ENCODE measurements at regions not wholly inside any gene's neighbourhood (a gene's known extent, or its start where the extent isn't known, plus 50 kb on each side); places are given as distances from the start of the nearest gene placed in this dataset.
A peak's percentile ranks its signal among the peaks of the same experiment; 100 is the strongest.

DNA sequence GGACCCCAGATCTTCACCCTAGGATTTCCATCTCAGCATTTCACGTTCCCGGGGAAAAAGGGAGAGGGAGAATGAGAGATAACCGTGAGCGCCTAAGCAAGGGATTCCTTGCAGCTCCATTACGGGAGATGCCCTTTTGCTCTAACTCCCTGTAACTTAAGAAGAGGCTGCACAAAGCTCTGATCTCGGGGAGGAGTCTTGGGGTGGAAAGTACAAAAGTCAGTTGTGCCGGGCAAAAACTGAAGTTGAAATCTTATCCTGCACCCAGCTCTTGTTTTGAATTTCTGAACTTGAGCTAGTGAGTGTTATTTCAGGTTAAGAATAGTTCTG, 256.4 kb upstream of the SOX21 start:
- CTCF ChIA-PET: no interaction called here
- H3K36me3 Mint-ChIP-seq: no peaks in the 10 kb centered on the region
- H3K4me3 Mint-ChIP-seq: peak overlapping the region; percentile 26

DNA sequence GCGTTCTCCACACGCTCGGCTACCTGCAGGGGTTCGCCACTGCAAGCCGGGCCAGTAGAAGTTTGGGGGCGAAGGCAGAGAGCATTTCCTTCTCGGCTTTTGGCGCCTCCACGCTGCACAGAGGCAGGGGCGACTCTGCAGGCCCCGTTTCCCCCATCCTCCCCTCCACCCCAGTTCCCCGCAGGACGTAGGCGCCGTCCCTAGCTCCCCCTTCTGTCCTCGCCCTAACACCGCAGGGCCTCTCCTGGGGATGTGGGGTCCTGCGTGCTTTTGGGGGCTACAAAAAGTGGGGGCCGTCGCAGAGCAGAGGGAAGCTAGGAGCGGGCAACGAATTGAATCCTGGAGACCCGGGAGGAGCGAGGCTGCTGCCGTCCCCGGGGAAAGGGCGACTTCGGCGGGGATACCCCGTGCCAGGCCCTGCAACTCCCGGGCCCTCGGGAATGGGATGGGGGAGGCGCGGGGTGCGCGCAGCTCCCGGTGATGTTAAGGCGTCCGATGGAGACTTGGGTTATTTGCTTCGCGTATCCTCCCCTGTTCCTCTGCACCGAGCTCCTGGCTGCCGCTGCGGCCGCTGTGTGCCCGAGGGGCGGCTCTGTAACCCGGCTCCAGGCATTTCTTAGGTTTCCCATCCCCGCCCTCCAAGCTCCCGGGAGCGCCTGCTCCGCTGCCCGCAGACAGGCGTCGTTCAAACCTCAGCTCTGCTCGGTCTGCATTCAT, 255.9 kb upstream of the SOX21 start:
- intact Hi-C loops (cut with micrococcal nuclease): loop anchor here (5.0 kb wide), 1 partner anchor 261 kb away; no protein-coding TSS in a partner anchor
- Mint-ChIP-seq H3K27ac (no peak overlapping the region), H3K9me3 (no peaks in the 10 kb centered on the region), H3K4me3 (peak overlapping the region; percentile 26), H3K27me3 (peaks cover 54% of the 10 kb centered on the region), H3K36me3 (no peaks in the 10 kb centered on the region), H3K4me1 (ENCODE audit: low read depth) (peaks cover 8% of the 10 kb centered on the region)
- CTCF ChIA-PET: no interaction called here
- no peak for DNase-seq
- POLR2A ChIA-PET: no interaction called here

More for the DNA sequence above, 256.4 kb upstream of the SOX21 start:
- no peak overlapping the region for H3K27ac Mint-ChIP-seq
- peaks cover 52% of the 10 kb centered on the region for H3K27me3 Mint-ChIP-seq
- peaks cover 8% of the 10 kb centered on the region for H3K4me1 Mint-ChIP-seq (ENCODE audit: low read depth)
- DNase-seq: no peak
- POLR2A ChIA-PET: no interaction called here
- intact Hi-C loops (cut with micrococcal nuclease): loop anchor here (5.0 kb wide), 1 partner anchor 261 kb away; no protein-coding TSS in a partner anchor
- no peaks in the 10 kb centered on the region for H3K9me3 Mint-ChIP-seq

DNA sequence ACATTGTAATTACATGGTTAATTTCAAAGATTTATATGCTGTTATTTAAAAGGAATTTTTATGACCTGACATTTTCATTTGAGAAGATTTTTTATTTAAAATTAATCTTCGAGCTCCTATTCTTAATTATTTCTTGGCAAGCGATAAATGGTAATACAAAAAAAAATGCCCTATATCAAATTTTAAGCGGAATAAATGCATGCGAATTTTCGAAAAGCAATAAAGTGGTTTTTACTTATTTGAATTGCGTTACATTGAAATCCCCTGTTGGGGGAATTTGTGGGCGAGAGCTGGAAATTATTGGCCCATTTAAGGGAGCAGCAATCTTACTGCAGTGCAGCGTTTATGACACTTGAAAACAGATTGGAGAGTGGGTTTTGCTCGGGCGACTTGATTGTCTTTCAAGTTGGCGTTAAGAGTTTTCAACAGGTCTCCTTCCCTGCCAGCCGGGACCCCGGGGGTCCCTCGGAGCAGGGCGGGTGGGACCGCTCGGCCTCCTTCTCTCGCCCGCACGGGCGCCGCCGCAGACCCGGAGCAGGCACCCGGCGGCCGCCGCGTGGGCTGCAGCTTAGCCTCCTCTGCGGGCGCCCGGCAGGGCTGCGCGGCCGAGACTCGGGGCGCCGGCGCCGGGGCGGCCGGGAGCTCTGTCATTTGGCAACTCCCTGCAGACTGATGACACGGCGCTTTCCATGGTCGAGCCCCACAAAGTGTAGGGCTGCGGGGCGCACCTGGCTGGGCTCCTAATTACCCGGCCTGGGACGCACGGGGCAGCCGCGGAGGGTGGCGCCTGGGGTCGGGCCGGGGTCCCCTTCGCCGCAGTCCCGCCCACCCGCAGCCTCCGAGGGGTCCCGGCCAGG, 255.1 kb upstream of the SOX21 start:
- Mint-ChIP-seq H3K27ac (no peak overlapping the region), H3K27me3 (peaks cover 56% of the 10 kb centered on the region), H3K4me1 (ENCODE audit: low read depth) (peaks cover 8% of the 10 kb centered on the region), H3K36me3 (no peaks in the 10 kb centered on the region), H3K4me3 (no peak overlapping the region), H3K9me3 (no peaks in the 10 kb centered on the region)
- ChIA-PET CTCF (interaction anchor here (0.6 to 1.1 kb wide), 4 partner anchors 102 to 437 kb away, joined by 3 to 4 read pairs (median 3); no protein-coding TSS in a partner anchor), POLR2A (no interaction called here)
- intact Hi-C loops (cut with micrococcal nuclease): loop anchor here (5.0 kb wide), 1 partner anchor 260 kb away; no protein-coding TSS in a partner anchor
- peak; percentile 45 for DNase-seq

DNA sequence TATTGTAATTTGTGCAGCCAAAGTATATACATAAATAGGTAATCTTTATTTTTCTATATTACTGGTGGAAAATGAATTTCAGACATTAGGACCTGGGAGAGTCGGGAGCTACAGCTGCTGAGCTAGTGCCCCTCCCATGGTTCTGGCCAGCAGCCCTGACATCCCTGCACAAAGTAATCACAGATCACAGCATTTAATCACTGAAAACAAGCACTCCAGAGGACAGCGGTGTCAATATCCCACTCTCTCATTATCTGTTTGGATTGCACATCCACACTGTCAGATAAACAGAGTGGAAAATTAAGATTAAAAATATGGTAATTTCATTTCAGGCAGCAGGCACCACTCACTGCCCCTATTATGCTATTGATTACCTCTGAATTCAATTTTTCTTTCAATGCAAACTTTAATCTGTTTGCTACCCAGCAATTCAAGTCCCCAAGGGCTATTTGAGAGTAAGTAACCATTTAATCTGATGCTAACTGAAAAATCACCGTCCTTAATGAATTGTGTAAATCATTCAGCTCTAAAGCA, 254.1 kb upstream of the SOX21 start:
- Mint-ChIP-seq H3K4me1 (ENCODE audit: low read depth) (peaks cover 8% of the 10 kb centered on the region), H3K36me3 (no peaks in the 10 kb centered on the region), H3K27me3 (peaks cover 58% of the 10 kb centered on the region), H3K9me3 (no peaks in the 10 kb centered on the region), H3K4me3 (no peak overlapping the region), H3K27ac (no peak overlapping the region)
- ChIA-PET CTCF (interaction anchor here (0.6 to 1.1 kb wide), 3 partner anchors 101 to 256 kb away, joined by 3 to 4 read pairs (median 3); no protein-coding TSS in a partner anchor), POLR2A (no interaction called here)
- no peak for DNase-seq
- intact Hi-C loops (cut with micrococcal nuclease): loop anchor here (5.0 kb wide), 1 partner anchor 259 kb away; no protein-coding TSS in a partner anchor

DNA sequence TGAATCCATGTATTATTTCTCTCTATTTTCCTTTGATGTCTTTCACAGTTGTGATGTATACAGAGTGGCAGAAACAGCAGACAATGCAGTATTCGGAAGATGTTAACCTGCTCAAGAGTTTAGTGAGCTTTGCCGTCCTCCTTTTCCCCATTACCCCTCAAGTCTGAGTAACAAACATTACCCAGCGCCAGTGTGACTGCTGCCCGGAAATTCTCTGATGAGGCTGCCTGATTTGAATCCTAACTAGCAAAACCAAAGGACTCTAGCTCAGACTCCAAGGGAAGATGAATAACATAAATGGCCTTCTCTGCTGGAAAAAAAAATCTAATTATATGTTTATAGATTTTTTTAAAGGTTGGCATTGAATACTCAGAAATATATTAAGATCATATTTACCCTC, 247.3 kb upstream of the SOX21 start:
- Mint-ChIP-seq H3K9me3 (no peaks in the 10 kb centered on the region), H3K36me3 (no peaks in the 10 kb centered on the region), H3K27me3 (peaks cover 27% of the 10 kb centered on the region), H3K27ac (no peak overlapping the region), H3K4me1 (ENCODE audit: low read depth) (no peaks in the 10 kb centered on the region), H3K4me3 (no peak overlapping the region)
- ChIA-PET CTCF (no interaction called here), POLR2A (no interaction called here)
- DNase-seq: no peak
- intact Hi-C loops (cut with micrococcal nuclease): no loop called here

DNA sequence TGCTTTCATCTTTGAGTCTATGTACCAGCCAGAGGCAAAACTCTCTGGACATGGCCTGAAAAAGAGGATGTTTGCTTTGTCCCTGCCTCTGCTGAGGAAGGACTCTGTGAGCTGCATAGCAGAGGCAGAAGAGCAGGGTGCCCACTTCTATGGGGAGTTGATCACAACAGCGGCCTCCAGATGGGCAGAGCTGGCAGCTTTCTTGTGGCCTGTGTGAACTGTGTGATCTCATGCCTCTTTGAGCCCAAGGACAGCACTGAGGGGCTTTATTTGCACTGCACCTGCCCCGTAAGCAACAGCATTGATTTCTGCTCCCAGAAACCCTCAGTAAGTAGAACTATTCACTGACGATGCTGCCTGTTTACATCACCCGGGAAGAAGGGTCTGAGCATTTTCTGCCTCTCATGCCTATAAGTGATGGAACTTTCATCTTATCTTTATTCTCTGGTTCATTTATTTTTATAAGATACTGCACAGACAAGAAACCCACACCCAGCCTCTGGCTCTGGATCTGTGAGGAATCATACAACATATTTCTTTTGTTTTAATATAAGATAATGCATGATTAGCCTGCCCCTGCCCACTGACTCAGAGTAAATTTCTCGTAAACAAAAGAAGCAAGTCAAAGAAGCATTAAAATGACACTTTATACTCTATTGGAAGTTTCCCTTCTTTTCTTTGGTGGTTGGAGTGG, 244.2 kb upstream of the SOX21 start:
- Mint-ChIP-seq H3K36me3 (no peaks in the 10 kb centered on the region), H3K4me1 (ENCODE audit: low read depth) (no peaks in the 10 kb centered on the region), H3K9me3 (no peaks in the 10 kb centered on the region), H3K27me3 (peaks cover 19% of the 10 kb centered on the region), H3K27ac (no peak overlapping the region), H3K4me3 (no peak overlapping the region)
- ChIA-PET CTCF (no interaction called here), POLR2A (no interaction called here)
- no peak for DNase-seq
- intact Hi-C loops (cut with micrococcal nuclease): no loop called here

DNA sequence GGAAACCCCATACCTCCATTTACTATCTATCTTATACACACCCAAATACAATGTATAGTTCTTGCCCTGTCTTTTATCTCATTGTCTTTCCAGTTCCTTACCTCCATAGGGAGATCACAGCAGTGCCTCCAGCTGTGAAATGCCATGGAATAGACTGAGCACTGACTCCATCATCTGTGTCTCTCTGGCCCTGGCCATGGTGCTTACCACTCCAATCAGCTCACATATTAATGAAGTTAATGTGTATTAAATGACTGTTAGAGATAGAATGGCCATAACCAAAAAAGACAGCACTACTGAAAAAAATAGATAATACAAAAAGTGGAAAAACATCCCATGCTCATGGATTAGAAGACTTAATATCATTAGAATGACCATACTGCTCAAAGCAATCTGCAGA, 240.4 kb upstream of the SOX21 start:
- POLR2A ChIA-PET: no interaction called here
- H3K27me3 Mint-ChIP-seq: peaks cover 8% of the 10 kb centered on the region
- H3K36me3 Mint-ChIP-seq: no peaks in the 10 kb centered on the region
- CTCF ChIA-PET: no interaction called here
- no peak overlapping the region for H3K4me3 Mint-ChIP-seq
- DNase-seq: no peak
- H3K27ac Mint-ChIP-seq: no peak overlapping the region
- no peaks in the 10 kb centered on the region for H3K4me1 Mint-ChIP-seq (ENCODE audit: low read depth)
- no peaks in the 10 kb centered on the region for H3K9me3 Mint-ChIP-seq
- intact Hi-C loops (cut with micrococcal nuclease): no loop called here

DNA sequence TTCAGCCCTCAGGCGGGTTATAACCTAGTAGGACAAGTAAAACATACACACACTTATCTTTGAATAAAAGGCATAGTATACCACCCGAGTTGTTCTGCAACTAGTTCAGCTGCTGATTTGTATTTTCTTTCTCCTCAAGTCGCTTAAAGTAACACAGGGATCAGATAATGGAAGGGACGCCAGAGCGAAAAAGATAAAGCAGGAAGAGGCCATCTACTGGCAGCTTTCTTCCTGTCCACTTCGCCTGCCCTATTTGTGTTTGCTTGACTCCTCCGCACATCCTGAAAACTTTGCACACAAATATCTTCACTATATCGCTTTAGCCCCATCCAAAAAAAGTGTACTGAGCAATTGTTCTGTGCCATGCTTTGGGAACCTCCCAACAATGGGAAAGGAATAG, 238.0 kb upstream of the SOX21 start:
- Mint-ChIP-seq H3K4me3 (no peak overlapping the region), H3K36me3 (no peaks in the 10 kb centered on the region), H3K4me1 (ENCODE audit: low read depth) (no peaks in the 10 kb centered on the region), H3K27ac (no peak overlapping the region), H3K9me3 (no peaks in the 10 kb centered on the region), H3K27me3 (peaks cover 17% of the 10 kb centered on the region)
- intact Hi-C loops (cut with micrococcal nuclease): no loop called here
- ChIA-PET CTCF (no interaction called here), POLR2A (no interaction called here)
- DNase-seq: no peak

DNA sequence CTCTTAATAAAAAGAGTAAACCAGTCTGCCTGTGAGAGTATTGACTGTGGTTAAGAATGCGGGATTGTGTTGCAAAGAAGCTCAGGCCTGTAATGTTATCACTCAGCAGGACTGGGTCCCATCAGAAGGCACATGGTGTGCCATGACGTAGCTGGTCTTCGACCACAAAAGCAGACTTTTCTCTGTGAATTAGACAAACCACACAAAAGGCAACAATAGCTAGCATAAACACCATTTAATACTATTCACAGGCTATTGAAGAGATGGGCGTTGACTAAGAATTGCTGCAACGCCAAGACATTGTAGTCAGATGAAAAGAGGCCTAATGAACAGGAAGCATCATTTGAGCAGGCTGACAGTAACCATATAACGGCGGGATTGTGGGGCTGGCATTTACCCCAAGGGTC, 235.6 kb upstream of the SOX21 start:
- H3K27ac Mint-ChIP-seq: no peak overlapping the region
- H3K4me3 Mint-ChIP-seq: no peak overlapping the region
- peaks cover 15% of the 10 kb centered on the region for H3K27me3 Mint-ChIP-seq
- no peaks in the 10 kb centered on the region for H3K9me3 Mint-ChIP-seq
- H3K4me1 Mint-ChIP-seq (ENCODE audit: low read depth): no peaks in the 10 kb centered on the region
- DNase-seq: no peak
- ChIA-PET POLR2A (no interaction called here), CTCF (no interaction called here)
- H3K36me3 Mint-ChIP-seq: no peaks in the 10 kb centered on the region
- intact Hi-C loops (cut with micrococcal nuclease): no loop called here

DNA sequence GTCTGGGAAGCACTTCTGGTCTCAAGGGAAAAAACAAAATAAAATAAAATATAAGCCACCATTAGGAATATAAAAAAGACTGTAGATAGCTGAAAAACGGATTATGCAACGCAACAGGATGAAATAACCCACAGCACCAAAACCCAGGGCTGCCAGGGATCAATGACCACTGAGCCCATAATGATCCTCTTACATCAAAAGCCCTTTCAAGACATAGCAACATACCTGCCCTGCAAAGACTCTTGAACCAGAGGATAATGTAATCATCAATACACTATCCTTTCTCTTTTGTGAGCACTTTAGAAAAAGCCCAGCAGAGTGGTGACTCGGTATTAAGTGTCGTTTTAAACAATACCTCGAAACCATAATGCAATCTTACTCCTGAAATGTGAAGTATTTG, 235.0 kb upstream of the SOX21 start:
- intact Hi-C loops (cut with micrococcal nuclease): no loop called here
- CTCF ChIA-PET: no interaction called here
- H3K9me3 Mint-ChIP-seq: peaks cover 5% of the 10 kb centered on the region
- no peak overlapping the region for H3K27ac Mint-ChIP-seq
- peaks cover 12% of the 10 kb centered on the region for H3K27me3 Mint-ChIP-seq
- no peak overlapping the region for H3K4me3 Mint-ChIP-seq
- POLR2A ChIA-PET: no interaction called here
- H3K36me3 Mint-ChIP-seq: no peaks in the 10 kb centered on the region
- DNase-seq: no peak
- H3K4me1 Mint-ChIP-seq (ENCODE audit: low read depth): no peaks in the 10 kb centered on the region

DNA sequence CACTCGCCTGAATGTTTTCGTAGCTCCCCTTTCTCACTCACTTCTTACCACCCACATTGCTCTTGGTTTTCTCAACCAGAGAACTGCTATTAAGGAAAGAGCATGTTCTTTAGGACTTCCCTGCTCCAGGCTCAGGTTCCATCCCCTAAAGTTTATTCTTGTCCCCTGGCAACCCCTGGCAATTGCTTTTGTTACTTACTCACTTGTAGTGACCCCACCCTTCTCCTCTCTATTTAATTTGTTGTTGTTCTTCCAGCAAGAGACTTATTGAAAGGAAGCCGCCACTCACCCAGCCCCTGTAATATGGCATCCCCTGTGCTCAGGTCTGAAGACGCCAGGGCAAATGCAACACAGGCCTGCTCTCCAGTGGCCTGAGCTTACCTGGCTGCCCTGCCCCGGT, 233.7 kb upstream of the SOX21 start:
- ChIA-PET POLR2A (no interaction called here), CTCF (no interaction called here)
- intact Hi-C loops (cut with micrococcal nuclease): no loop called here

DNA sequence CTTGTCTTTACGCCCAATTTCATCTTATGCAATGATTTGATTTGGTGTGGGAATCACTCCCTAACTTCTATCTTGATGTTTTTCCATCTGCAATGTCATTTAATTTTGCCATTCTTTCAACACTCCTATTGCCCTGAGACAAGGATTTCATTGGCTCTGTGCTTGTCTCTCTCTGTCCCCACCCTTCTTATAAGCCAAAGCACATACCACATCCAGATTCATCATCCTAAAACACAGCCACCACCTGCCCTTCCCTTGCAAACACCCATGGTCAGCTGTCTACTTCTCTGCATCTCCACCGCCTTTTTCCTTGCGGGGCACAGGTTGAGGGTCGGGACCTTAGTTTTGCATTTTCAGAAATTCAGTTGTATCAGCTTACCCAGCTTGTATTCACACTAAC, 225.8 kb upstream of the SOX21 start:
- no peak overlapping the region for H3K4me3 Mint-ChIP-seq
- intact Hi-C loops (cut with micrococcal nuclease): no loop called here
- peaks cover 5% of the 10 kb centered on the region for H3K27me3 Mint-ChIP-seq
- ChIA-PET POLR2A (no interaction called here), CTCF (interaction anchor here (1.9 kb wide), 1 partner anchor 251 kb away, joined by 4 read pairs; no protein-coding TSS in a partner anchor)
- no peak for DNase-seq
- no peaks in the 10 kb centered on the region for H3K36me3 Mint-ChIP-seq
- no peak overlapping the region for H3K27ac Mint-ChIP-seq
- H3K9me3 Mint-ChIP-seq: peaks cover 9% of the 10 kb centered on the region
- no peaks in the 10 kb centered on the region for H3K4me1 Mint-ChIP-seq (ENCODE audit: low read depth)

More for the DNA sequence above, 233.7 kb upstream of the SOX21 start:
- H3K27ac Mint-ChIP-seq: no peak overlapping the region
- H3K36me3 Mint-ChIP-seq: no peaks in the 10 kb centered on the region
- no peak for DNase-seq
- peaks cover 5% of the 10 kb centered on the region for H3K9me3 Mint-ChIP-seq
- H3K4me3 Mint-ChIP-seq: no peak overlapping the region
- no peaks in the 10 kb centered on the region for H3K4me1 Mint-ChIP-seq (ENCODE audit: low read depth)
- peaks cover 12% of the 10 kb centered on the region for H3K27me3 Mint-ChIP-seq
